Stimulated activated CD4-positive, alpha-beta T cell treated with anti-CD3 and anti-CD28 coated beads, Interleukin-1b, Interleukin-23, amount 100 ng/mL, for 4 hours (primary cell): ENCODE measurements at regions not wholly inside any gene's neighbourhood (a gene's known extent, or its start where the extent isn't known, plus 50 kb on each side); places are given as distances from the start of the nearest gene placed in this dataset.
"Not testable (repeated sequence)": the region's sequence is repeated elsewhere in the genome, so short reads cannot be mapped to it uniquely, and the experiment has no call there.

ENCODE experiments used
- DNase-seq, 2 donors: peaks; one replicate each; pipeline ENCODE4 v3.0.0-alpha.2; 2020; ENCODE audit warnings: low read depth in 2 of 2

DNA sequence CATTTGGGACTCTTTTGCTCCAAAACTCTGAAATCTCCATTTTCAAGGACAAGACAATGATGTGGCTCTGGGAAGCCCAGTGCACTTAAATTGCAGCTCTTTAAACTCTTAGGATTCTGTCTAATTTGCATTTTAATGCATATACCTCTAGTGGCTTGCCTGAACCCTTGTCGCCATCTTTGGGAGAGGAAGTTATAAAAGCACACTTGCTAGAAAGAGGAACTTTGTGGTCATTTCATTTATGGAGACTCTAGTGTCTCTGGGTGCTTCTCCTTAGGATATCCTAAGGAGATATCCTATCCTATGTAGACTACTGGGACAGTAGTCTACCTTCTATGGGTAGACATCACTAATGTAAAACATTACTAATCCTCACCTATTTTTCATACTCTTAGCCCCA lies 77.3 kb upstream of the SLC1A3 start:
- no peak for DNase-seq

DNA sequence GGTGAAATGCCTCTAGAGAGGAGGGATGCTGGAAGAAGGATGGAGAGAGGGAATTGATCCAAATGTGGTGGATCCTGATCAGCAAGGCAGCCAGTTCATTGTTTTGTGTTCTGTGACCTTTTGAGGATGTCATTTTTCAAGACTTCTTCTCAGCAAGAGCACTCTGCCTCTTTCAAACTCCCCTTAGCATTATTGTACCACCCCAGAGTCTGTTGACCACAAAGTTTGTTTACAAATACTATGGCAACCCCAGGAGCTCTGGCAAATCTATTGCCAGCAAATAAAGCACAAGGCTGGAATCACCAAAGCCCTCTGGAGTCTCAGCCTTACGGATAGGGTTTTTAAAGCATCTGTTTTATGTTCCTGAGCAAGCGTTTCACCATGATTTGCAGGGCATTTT lies 76.2 kb upstream of the SLC1A3 start:
- no peak for DNase-seq

DNA sequence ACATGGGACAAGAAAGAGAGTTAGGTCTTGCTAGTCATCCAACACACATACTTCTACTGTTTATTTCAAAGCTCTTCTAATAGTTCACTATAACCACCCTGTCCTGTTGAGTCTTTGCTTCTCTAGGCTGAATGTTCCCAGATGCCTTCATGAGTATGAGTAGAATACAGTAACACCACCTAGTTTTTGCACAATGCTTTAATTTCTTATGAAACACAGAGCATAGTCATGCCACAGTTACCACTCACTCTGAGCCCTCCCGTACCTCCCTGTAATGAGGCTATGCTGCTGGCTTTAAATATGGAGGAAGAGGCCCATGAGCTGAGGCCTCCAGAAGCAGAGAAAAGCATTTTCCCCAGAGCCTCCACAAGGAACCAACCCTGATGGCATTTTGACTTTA lies 75.0 kb upstream of the SLC1A3 start:
- DNase-seq, result no peak

DNA sequence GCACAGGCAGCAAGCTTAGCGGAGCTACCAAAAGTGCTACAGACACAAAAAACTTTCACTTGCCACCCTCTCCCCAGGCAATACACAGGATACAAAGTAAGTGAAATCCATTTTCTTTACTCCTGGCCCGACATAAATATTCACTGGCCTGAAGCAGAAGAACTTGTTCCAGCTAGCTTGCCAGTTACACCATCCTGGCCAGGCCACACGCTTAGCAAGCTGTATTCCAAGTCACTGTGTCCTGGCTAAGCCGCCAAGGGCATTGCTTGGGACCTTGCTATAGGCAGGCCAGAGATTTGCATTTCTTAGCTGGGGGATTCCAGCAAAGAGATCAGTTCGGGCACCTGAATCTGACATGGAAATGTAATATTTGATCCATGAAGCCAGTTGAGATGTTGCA lies 71.0 kb upstream of the SLC1A3 start:
- DNase-seq, result no peak

DNA sequence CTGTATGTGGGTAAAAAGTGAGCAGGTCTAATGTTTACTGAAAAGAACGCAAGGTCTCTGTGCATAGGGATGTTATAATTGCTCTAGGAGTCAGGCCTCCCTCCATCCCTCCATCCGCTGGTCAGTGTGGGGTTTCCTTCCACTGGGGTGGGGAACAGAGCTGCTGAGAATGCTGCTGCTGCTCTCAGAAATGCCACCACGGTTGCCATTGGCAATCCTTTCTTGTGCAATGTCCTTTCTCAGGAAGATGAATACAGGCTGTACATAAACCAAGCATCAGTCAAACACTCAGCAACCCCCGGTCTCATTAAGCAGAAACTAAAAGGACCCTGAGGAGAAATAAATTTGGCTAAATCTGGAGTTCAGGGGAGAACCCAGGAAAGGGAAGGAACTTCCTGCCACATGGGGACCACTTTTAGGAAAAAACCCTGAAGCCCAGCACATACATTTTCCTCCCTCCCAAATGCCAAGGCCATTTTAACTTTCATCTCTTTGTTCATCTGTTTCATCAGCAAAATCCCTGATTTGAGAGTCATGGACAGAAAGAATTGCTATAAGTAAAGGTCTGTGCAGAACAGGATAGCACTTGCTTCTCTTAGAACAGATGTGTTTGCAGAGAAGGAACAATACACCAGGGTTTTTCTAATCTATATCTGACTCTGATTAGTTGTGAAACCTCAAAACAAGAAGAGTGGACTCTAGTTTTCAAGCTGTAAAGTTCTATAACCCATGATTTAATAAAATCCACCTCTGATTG lies 70.4 kb upstream of the SLC1A3 start:
- no peak for DNase-seq

DNA sequence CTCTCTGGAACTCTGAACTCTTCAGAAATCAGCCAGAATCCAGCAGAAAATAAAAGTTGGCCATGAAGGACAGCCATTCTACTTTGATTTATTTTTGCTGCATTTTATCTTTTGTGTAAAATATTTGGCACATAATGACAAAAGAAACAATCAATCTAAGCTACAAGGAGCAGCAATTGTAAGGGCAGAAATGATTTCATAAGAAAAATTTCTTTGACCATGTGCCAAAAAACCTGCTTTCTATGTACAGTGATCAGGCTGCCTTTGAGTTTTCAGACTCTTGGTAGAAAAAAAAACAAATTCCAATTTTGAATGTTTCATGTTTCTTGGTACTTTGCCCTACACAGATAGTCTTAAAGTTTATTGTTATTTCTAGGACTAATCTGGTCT lies 69.8 kb upstream of the SLC1A3 start:
- DNase-seq, result no peak

DNA sequence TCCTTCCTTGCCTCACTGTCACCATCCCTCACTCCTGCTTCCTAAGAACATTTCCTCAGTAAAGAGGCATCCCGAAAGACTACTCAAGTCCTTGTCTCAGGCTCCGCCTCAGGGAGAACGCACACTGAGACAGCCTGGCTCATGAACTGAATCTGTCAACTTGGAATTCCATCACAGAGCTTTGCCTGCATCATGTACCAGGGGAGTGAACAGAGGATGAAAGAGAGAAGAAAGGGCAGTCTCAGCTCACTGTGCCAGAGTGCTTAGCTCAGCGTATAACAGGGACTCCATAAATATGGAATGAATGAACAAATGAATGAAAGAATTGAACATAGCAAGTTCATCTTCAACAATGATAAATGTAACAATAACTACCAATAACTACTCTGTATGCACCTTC lies 68.7 kb upstream of the SLC1A3 start:
- no peak for DNase-seq

DNA sequence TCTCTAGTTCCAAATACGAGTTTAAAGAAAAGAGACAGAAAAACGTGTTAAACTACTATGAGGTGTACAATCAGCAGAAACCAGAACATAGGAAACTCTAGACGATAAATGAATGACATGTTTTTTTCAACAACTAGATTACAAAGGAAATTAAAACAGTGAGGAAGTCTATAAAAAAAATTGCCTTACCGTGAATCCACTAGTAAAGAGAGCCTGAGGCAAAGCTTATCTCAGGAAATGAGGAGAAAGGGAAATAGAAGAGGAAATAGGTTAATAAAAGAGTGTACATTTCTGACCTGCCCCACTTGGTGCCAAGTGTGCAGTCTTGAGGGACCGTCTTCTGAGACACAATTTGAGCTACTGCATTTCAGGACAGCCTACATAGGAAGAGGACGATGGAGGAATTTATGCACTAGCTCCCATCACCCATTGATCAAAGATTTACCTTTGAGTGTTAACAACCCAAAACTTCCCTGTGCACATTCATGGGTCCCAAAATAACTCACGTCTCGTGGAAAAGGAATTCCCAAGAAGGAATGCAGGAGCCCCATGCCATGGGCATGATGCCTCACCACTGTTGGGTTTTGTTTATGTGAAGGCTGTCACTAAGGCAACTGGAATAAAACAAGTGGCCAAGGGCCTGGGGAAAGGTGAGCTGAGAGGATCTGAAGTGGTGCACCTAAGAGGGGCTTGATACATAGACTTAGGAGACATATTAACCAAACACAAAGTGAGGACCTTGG lies 53.6 kb upstream of the SLC1A3 start:
- no peak for DNase-seq

DNA sequence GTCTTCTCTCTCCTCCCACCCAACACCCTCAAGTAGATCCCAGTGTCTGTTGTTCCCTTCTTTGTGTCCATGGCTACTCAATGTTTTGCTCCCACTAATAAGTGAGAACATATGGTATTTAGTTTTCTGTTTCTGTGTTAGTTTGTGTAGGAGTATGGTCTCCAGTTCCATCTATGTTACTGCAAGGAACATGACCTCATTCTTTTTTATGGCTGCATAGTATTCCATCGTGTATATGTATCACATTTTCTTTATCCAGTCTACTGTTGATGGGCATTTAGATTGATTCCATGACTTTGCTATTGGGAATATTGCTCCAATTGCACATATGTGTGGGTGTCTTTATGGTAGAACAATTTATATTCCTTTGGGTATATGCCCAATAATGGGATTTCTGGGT lies 51.4 kb upstream of the SLC1A3 start:
- DNase-seq, result not testable (repeated sequence)
